Esophagus squamous epithelium (tissue), 5 donors: ENCODE measurements at regions not wholly inside any gene's neighbourhood (a gene's known extent, or its start where the extent isn't known, plus 50 kb on each side); places are given as distances from the start of the nearest gene placed in this dataset.

Source experiments
- DNase-seq: peaks from one replicate; lab custom pipeline; 2025; lab: John Stamatoyannopoulos, UW
- H3K27ac ChIP-seq, 4 donors: fragments of 200-600 bp; sonication (generic); one replicate each; pipeline ENCODE4 v1.5.1; 2016 to 2019; ENCODE audit warnings: mild to moderate bottlenecking in 1 of 4
- H3K27me3 ChIP-seq, 4 donors: fragments of 200-600 bp; sonication (generic); 1 replicate in 3 of 4; 2 replicates in 1 of 4; pipeline versions ENCODE4 v1.5.1 to v1.6.0; 2017 to 2021; ENCODE audit warnings: antibody characterized with exemption in 1 of 4
- H3K36me3 ChIP-seq, 3 donors: fragments of 200-600 bp; sonication (generic); one replicate each; pipeline ENCODE4 v1.5.1; 2016 to 2019
- H3K4me1 ChIP-seq, 3 donors: fragments of 200-600 bp; sonication (generic); one replicate each; pipeline ENCODE4 v1.5.1; 2017 to 2019
- H3K4me3 ChIP-seq, 4 donors: fragments of 200-600 bp; sonication (generic); 1 replicate in 3 of 4; 2 replicates in 1 of 4; pipeline ENCODE4 v1.5.1; 2016 to 2019; ENCODE audit warnings: mild to moderate bottlenecking in 2 of 4, moderate library complexity in 1 of 4
- H3K9me3 ChIP-seq, 3 donors: fragments of 200-600 bp; sonication (generic); one replicate each; pipeline ENCODE4 v1.5.1; 2016 to 2019
- CTCF ChIP-seq, 6 experiments: fragments of 450-650 bp in 4 of 6; fragments of 200-600 bp in 2 of 6; sonication (generic) in 2 of 6; IDR thresholded peaks; one replicate each; pipeline ENCODE4 v1.5.1; 2016 to 2019; ENCODE audit warnings: antibody characterized with exemption in 6 of 6, mild to moderate bottlenecking in 4 of 6, moderate library complexity in 4 of 6
- POLR2A ChIP-seq, 4 donors: fragments of 450-650 bp; IDR thresholded peaks; one replicate each; pipeline ENCODE4 v1.6.1; 2017; ENCODE audit warnings: antibody characterized with exemption in 4 of 4, mild to moderate bottlenecking in 4 of 4, moderate library complexity in 3 of 4
- WGBS, 2 donors: methylation state at CpG; one replicate each; pipeline ENCODE4 v1.1.5; 2018; 5-methylcytosine and 5-hydroxymethylcytosine counted together
- intact Hi-C: fragments of 100-400 bp; cut with DNase I; formaldehyde crosslinking; loops from one replicate; pipeline ENCODE4 v1.15.0; 2022
- donor health status: DM: yes; HTN: yes; CAD: no.

- no peak overlapping the region for H3K4me3 ChIP-seq
- H3K36me3 ChIP-seq: no peaks in the 10 kb centered on the region
- intact Hi-C loops: no loop called here
- TF ChIP-seq POLR2A (IDR thresholded peaks at IDR 0.05) (no peak), CTCF (IDR thresholded peaks at IDR 0.05) (no peak)
- no peaks in the 10 kb centered on the region for H3K9me3 ChIP-seq
- no peaks in the 10 kb centered on the region for H3K27me3 ChIP-seq
- H3K4me1 ChIP-seq: no peaks in the 10 kb centered on the region
- DNase-seq: no peak
- H3K27ac ChIP-seq: peak overlapping the region in 1 of 4 donors; percentile 59
These were observed 228.0 kb downstream of the ETAA1 start for GRCh38 chr2:67625178-67625577.

GRCh38 chr2:67625690-67626475 is 228.8 kb downstream of the ETAA1 start:
- intact Hi-C loops: no loop called here

DNA sequence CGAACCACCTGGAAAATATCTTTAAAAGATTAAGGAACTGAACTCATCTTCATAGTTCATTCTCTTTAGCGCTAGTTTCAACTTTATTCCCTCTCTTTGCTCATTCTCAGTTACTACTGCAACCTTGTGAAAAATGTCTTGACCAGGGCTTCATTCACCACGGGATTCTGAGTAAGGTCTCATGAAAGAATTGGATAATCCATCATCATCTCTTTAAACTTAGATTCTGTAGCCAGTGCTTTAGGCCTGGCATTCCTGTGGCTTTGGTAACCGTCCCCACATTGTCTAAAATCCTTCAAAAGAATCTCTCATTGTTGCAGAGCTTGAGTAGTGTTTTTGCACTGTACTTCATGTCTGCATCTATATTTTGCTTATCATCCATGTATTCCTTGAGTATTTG is 229.5 kb downstream of the ETAA1 start:
- intact Hi-C loops: no loop called here

More at GRCh38 chr2:67625690-67626475, 228.8 kb downstream of the ETAA1 start:
- Histone ChIP-seq H3K36me3 (no peaks in the 10 kb centered on the region), H3K27ac (peak overlapping the region in 2 of 4 donors; percentile 41 to 59), H3K27me3 (no peaks in the 10 kb centered on the region), H3K9me3 (no peaks in the 10 kb centered on the region), H3K4me3 (no peak overlapping the region), H3K4me1 (no peaks in the 10 kb centered on the region)
- WGBS, 2 donors: 59 to 62% methylated on average over 5 of the region's 5 CpGs
- DNase-seq: no peak
- TF ChIP-seq POLR2A (IDR thresholded peaks at IDR 0.05) (no peak), CTCF (IDR thresholded peaks at IDR 0.05) (no peak)

GRCh38 chr2:67627456-67628207 is 230.5 kb downstream of the ETAA1 start:
- intact Hi-C loops: no loop called here
- Histone ChIP-seq H3K36me3 (no peaks in the 10 kb centered on the region), H3K27ac (no peak overlapping the region), H3K9me3 (no peaks in the 10 kb centered on the region), H3K4me1 (no peaks in the 10 kb centered on the region), H3K27me3 (no peaks in the 10 kb centered on the region), H3K4me3 (no peak overlapping the region)
- DNase-seq: no peak
- no peak for TF ChIP-seq CTCF (IDR thresholded peaks at IDR 0.05)
- TF ChIP-seq POLR2A (IDR thresholded peaks at IDR 0.05): no peak
- WGBS, 2 donors: 88 to 89% methylated on average over 3 of the region's 3 CpGs

More for the DNA sequence above, 229.5 kb downstream of the ETAA1 start:
- H3K36me3 ChIP-seq: no peaks in the 10 kb centered on the region
- WGBS, 2 donors: 45 to 61% methylated on average over 4 of the region's 4 CpGs
- H3K27me3 ChIP-seq: no peaks in the 10 kb centered on the region
- H3K4me1 ChIP-seq: no peaks in the 10 kb centered on the region
- no peaks in the 10 kb centered on the region for H3K9me3 ChIP-seq
- TF ChIP-seq POLR2A (IDR thresholded peaks at IDR 0.05) (no peak), CTCF (IDR thresholded peaks at IDR 0.05) (no peak)
- H3K27ac ChIP-seq: no peak overlapping the region
- DNase-seq: no peak
- H3K4me3 ChIP-seq: no peak overlapping the region

DNA sequence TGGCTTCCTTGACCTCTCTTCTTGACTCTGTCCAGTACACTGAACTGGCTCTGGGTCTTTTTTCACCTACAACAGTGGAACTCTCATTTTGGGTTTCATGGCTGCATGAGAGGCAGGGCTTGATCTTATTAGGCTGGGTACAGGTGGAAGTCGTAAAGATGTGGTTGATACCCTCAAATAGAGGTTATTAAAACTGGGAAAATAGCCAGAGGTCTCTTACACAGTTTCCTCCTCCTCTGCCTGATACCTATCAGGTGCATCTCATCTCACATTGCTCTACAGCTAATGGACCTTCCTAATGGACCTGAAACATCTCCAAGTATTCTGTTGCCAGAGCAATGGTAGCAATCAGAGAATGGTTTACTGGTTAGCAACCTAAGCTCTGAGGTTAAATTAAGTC is 231.8 kb downstream of the ETAA1 start:
- H3K27me3 ChIP-seq: no peaks in the 10 kb centered on the region
- no peak for DNase-seq
- H3K36me3 ChIP-seq: no peaks in the 10 kb centered on the region
- no peak overlapping the region for H3K27ac ChIP-seq
- TF ChIP-seq POLR2A (IDR thresholded peaks at IDR 0.05) (no peak), CTCF (IDR thresholded peaks at IDR 0.05) (no peak)
- no peaks in the 10 kb centered on the region for H3K4me1 ChIP-seq
- 55 to 67% methylated on average over 1 of the region's 1 CpG for WGBS, 2 donors
- no peak overlapping the region for H3K4me3 ChIP-seq
- intact Hi-C loops: no loop called here
- H3K9me3 ChIP-seq: no peaks in the 10 kb centered on the region
